PC-3 (cell line): ENCODE measurements at regions not wholly inside any gene's neighbourhood (a gene's known extent, or its start where the extent isn't known, plus 50 kb on each side); places are given as distances from the start of the nearest gene placed in this dataset.

Experiments
- ATAC-seq: fragments of 200-7000 bp; cut with Tn5 transposase; 2 replicates; pipeline ENCODE4 v1.9.1; 2020; ENCODE audit warnings: mild to moderate bottlenecking, moderate library complexity
- BruUV-seq: library from RNA; stranded (reverse); fragments of 400-500 nt; replicated peaks from 2 replicates; lab custom pipeline; 2021; lab: Mats Ljungman, UMichigan
- CTCF ChIA-PET: fragments of 300-600 bp; sonication (Branson Sonifier 250); formaldehyde crosslinking; loops from one replicate; lab custom pipeline; 2022; ENCODE audit warnings: antibody characterized with exemption; lab: Charles Lee
- POLR2A ChIA-PET: fragments of 300-600 bp; sonication (Branson Sonifier 250); formaldehyde crosslinking; loops from one replicate; lab custom pipeline; 2022; ENCODE audit warnings: antibody characterized with exemption; ENCODE audit not compliant: unreplicated experiment; lab: Charles Lee
- DNase-seq: peaks from one replicate; pipeline ENCODE4 v3.0.0-alpha.2; 2015
- H2AFZ ChIP-seq: fragments of 300-600 bp; sonication (generic); 2 replicates; pipeline ENCODE4 v1.6.0; 2016; ENCODE audit warnings: antibody characterized with exemption, low read length
- H3F3A ChIP-seq: fragments of 300-600 bp; sonication (generic); one replicate; pipeline ENCODE4 v1.6.0; 2017; ENCODE audit warnings: antibody characterized with exemption, low read length, control low read depth, mild to moderate bottlenecking; ENCODE audit not compliant: unreplicated experiment
- H3K27ac ChIP-seq: fragments of 300-600 bp; sonication (generic); 2 replicates; pipeline ENCODE4 v1.5.1; 2016; ENCODE audit warnings: mild to moderate bottlenecking, low read length
- H3K27me3 ChIP-seq: fragments of 300-600 bp; sonication (generic); 2 replicates; pipeline ENCODE4 v1.6.1; 2016; ENCODE audit warnings: low read length, mixed read lengths
- H3K36me3 ChIP-seq: fragments of 300-600 bp; sonication (generic); 2 replicates; pipeline ENCODE4 v1.6.1; 2016; ENCODE audit warnings: low read depth, mixed run types, low read length, mixed read lengths
- H3K4me1 ChIP-seq: fragments of 300-600 bp; sonication (generic); 2 replicates; pipeline ENCODE4 v1.5.1; 2016; ENCODE audit warnings: low read length; ENCODE audit not compliant: insufficient read depth
- H3K4me2 ChIP-seq: fragments of 300-600 bp; sonication (generic); 2 replicates; pipeline ENCODE4 v1.6.0; 2016; ENCODE audit warnings: low read length
- H3K4me3 ChIP-seq: fragments of 300-600 bp; sonication (generic); 2 replicates; pipeline ENCODE4 v1.5.1; 2016; ENCODE audit warnings: mild to moderate bottlenecking, low read length, mixed read lengths
- H3K79me2 ChIP-seq: fragments of 300-600 bp; sonication (generic); 2 replicates; pipeline ENCODE4 v1.6.1; 2017; ENCODE audit warnings: low read length, mixed read lengths
- H3K9ac ChIP-seq: fragments of 300-600 bp; sonication (generic); 2 replicates; pipeline ENCODE4 v1.6.0; 2016; ENCODE audit warnings: mild to moderate bottlenecking, low read length
- H3K9me2 ChIP-seq: fragments of 300-600 bp; sonication (generic); replicated peaks from 2 replicates; pipeline ENCODE4 v1.6.1; 2016; ENCODE audit warnings: mixed run types, low read length, mixed read lengths
- H3K9me3 ChIP-seq: fragments of 300-600 bp; sonication (generic); 2 replicates; pipeline ENCODE4 v1.6.1; 2016; ENCODE audit warnings: low read length, mixed read lengths
- H4K20me1 ChIP-seq: fragments of 300-600 bp; sonication (generic); 2 replicates; pipeline ENCODE4 v1.6.1; 2016; ENCODE audit warnings: low read length, mixed read lengths
- EZH2 ChIP-seq: fragments of 300-600 bp; sonication (generic); IDR thresholded peaks from one replicate; pipeline ENCODE4 v1.6.1; 2017; ENCODE audit warnings: antibody characterized with exemption, mild to moderate bottlenecking, low read length; ENCODE audit not compliant: unreplicated experiment
- EZH2phosphoT487 ChIP-seq: fragments of 300-600 bp; sonication (generic); IDR thresholded peaks from 2 replicates; pipeline ENCODE4 v1.6.1; 2018; ENCODE audit warnings: mild to moderate bottlenecking, antibody characterized with exemption, low read length, borderline replicate concordance
- intact Hi-C: fragments of 100-400 bp; cut with micrococcal nuclease; formaldehyde crosslinking; loops from 2 replicates; pipeline ENCODE4 v1.9.0; 2023
- TF ChIP-seq, protein P1 (sequence below): fragments of 300-600 bp; sonication (generic); conservative IDR thresholded peaks from 2 replicates; pipeline ENCODE4 v1.5.1; 2017; ENCODE audit warnings: antibody characterized with exemption, low read depth, mild to moderate bottlenecking, low read length

DNA sequence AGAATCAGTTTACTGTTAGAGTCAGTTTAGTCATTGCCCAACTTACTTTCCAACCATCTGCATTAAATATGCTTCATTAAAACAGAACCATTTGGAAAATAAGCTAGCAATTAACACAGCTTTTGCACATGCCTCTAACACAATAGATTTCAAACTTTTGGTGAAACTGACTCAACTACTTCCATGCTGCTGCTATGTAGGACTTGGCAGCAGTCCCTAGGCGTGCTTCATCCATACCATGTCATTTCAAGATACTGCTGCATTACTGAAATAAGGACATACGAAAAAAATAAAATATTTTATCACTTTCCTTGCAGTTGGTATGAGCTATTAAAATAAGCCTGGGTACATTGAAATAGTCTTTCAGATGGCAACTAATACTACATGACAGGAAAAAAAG is 65.5 kb upstream of the SOX6 start:
- ChIA-PET POLR2A (no interaction called here), CTCF (no interaction called here)
- H3K9me3 ChIP-seq: no peaks in the 10 kb centered on the region
- ATAC-seq (no peak), DNase-seq (no peak)
- H3K9me2 ChIP-seq: no peaks in the 10 kb centered on the region
- no peaks in the 10 kb centered on the region for H3K79me2 ChIP-seq
- no TSS peak for BruUV-seq
- H3F3A ChIP-seq: no peaks in the 10 kb centered on the region
- H3K4me1 ChIP-seq: no peaks in the 10 kb centered on the region
- TF ChIP-seq EZH2phosphoT487 (no peak), EZH2 (no peak)
- TF ChIP-seq, protein P1, sequence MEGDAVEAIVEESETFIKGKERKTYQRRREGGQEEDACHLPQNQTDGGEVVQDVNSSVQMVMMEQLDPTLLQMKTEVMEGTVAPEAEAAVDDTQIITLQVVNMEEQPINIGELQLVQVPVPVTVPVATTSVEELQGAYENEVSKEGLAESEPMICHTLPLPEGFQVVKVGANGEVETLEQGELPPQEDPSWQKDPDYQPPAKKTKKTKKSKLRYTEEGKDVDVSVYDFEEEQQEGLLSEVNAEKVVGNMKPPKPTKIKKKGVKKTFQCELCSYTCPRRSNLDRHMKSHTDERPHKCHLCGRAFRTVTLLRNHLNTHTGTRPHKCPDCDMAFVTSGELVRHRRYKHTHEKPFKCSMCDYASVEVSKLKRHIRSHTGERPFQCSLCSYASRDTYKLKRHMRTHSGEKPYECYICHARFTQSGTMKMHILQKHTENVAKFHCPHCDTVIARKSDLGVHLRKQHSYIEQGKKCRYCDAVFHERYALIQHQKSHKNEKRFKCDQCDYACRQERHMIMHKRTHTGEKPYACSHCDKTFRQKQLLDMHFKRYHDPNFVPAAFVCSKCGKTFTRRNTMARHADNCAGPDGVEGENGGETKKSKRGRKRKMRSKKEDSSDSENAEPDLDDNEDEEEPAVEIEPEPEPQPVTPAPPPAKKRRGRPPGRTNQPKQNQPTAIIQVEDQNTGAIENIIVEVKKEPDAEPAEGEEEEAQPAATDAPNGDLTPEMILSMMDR: no peak
- H3K4me3 ChIP-seq: no peak overlapping the region
- no peaks in the 10 kb centered on the region for H4K20me1 ChIP-seq
- H3K27me3 ChIP-seq: no peaks in the 10 kb centered on the region
- no peak overlapping the region for H3K9ac ChIP-seq
- H3K4me2 ChIP-seq: no peak overlapping the region
- H2AFZ ChIP-seq: no peak overlapping the region
- intact Hi-C loops: no loop called here
- H3K27ac ChIP-seq: no peak overlapping the region
- H3K36me3 ChIP-seq: no peaks in the 10 kb centered on the region

DNA sequence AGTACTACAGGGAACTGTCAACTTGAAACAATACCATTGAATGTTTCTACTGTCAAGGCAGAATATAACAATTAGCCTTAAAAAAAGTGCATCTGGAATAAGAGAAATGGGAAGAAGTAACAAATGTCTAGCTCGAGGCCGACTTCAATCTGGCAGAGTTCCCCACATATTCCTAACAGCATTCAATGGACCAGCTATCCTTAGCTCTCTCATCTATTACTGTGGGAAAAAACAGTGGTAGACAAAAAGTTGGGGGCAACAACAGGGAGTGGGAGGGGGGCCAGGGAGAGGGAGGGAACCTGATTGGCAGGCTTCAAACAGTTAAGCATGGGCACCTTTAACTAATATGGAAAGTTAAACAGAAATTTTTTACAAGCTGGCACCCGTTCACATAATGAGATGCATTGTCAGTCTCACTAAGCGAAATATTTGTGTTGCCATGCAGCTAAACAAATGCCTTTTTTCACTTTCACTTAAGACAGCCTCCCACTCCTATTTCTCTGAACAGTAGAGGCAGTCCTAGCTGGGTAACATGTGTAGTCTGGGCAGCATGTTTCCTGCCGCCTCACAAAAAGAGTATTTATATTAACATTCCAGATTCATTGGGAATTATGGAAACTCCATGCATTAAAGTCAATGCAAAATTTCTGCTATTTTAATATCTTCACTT is 62.2 kb upstream of the SOX6 start:
- ChIA-PET POLR2A (no interaction called here), CTCF (interaction anchor here (0.6 kb wide), 1 partner anchor 1629 kb away, joined by 4 read pairs; no protein-coding TSS in a partner anchor)
- ATAC-seq (no peak), DNase-seq (no peak)
- Histone ChIP-seq H3K9ac (no peak overlapping the region), H3K9me2 (no peaks in the 10 kb centered on the region), H3F3A (no peaks in the 10 kb centered on the region), H4K20me1 (no peaks in the 10 kb centered on the region), H3K9me3 (no peaks in the 10 kb centered on the region), H3K27me3 (no peaks in the 10 kb centered on the region), H3K79me2 (no peaks in the 10 kb centered on the region), H3K4me2 (no peak overlapping the region), H3K4me1 (no peaks in the 10 kb centered on the region), H2AFZ (no peak overlapping the region), H3K36me3 (no peaks in the 10 kb centered on the region), H3K4me3 (no peak overlapping the region), H3K27ac (no peak overlapping the region)
- TF ChIP-seq, protein P1: no peak
- TF ChIP-seq EZH2phosphoT487: no peak
- no peak for TF ChIP-seq EZH2
- intact Hi-C loops: no loop called here
- BruUV-seq: no TSS peak

DNA sequence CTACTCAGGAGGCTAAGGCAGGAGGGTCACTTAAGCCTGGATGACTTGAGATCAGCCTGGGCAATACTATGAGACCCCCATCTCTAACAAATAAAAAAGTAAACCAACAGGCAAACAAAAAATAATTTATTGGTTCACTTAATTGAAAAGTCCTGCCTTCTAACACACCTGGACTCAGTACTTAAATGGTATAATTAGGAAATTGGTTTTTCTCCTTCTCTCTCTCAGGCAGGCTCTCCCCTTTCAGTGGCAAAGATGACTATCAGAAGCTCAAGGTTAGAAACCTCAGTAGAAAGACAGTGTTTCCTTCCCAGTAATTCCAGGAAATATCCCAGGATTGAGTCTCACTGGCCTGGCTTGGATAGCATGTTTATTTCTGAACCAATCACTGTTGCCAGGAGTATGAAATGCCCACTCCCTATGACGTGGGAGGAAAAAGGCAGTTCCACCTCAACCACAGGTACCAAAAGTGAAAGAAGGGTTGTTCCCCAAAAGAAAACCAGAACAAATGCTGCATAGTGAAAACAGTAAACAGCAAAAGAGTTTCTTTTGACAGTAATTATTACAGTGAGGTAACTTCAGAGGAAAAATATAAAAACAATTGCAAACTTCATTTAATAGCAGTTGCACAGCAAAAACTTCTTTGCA is 56.3 kb upstream of the SOX6 start:
- H2AFZ ChIP-seq: no peak overlapping the region
- no peak overlapping the region for H3K4me3 ChIP-seq
- no peaks in the 10 kb centered on the region for H3K36me3 ChIP-seq
- no peaks in the 10 kb centered on the region for H3K9me3 ChIP-seq
- H3K79me2 ChIP-seq: no peaks in the 10 kb centered on the region
- ATAC-seq (no peak), DNase-seq (no peak)
- ChIA-PET CTCF (no interaction called here), POLR2A (no interaction called here)
- H3K4me1 ChIP-seq: no peaks in the 10 kb centered on the region
- BruUV-seq: no TSS peak
- H3K27me3 ChIP-seq: no peaks in the 10 kb centered on the region
- H3K9ac ChIP-seq: no peak overlapping the region
- H3F3A ChIP-seq: no peaks in the 10 kb centered on the region
- TF ChIP-seq EZH2: no peak
- no peak for TF ChIP-seq EZH2phosphoT487
- TF ChIP-seq, protein P1: no peak
- H3K4me2 ChIP-seq: no peak overlapping the region
- H3K9me2 ChIP-seq: no peaks in the 10 kb centered on the region
- no peak overlapping the region for H3K27ac ChIP-seq
- intact Hi-C loops: no loop called here
- no peaks in the 10 kb centered on the region for H4K20me1 ChIP-seq
